B cell (primary cell): ENCODE measurements at regions not wholly inside any gene's neighbourhood (a gene's known extent, or its start where the extent isn't known, plus 50 kb on each side); places are given as distances from the start of the nearest gene placed in this dataset.

ENCODE experiments used
- ATAC-seq: fragments of 200-7000 bp; cut with Tn5 transposase; one replicate; pipeline ENCODE4 v1.10.0; 2021; ENCODE audit warnings: low read depth, mild to moderate bottlenecking, moderate number of reproducible peaks, moderate library complexity
- CTCF ChIA-PET: fragments of 350-600 bp; sonication (Branson Sonifier 250); formaldehyde crosslinking; loops from one replicate; lab custom pipeline; 2021; ENCODE audit warnings: antibody characterized with exemption, inconsistent platforms; lab: Charles Lee
- POLR2A ChIA-PET: fragments of 350-600 bp; sonication (Branson Sonifier 250); formaldehyde crosslinking; loops from one replicate; lab custom pipeline; 2021; ENCODE audit warnings: antibody characterized with exemption; lab: Charles Lee
- DNase-seq: peaks from one replicate; pipeline ENCODE4 v3.0.0; 2013
- H2AFZ ChIP-seq: 2 replicates; pipeline ENCODE4 v1.6.1; 2012; ENCODE audit warnings: mild to moderate bottlenecking, low read depth, low read length; ENCODE audit not compliant: insufficient read depth, poor library complexity, severe bottlenecking
- H3K27ac ChIP-seq, 2 donors: 1 replicate in 1 of 2; 2 replicates in 1 of 2; pipeline ENCODE4 v1.5.1; 2012 to 2013; ENCODE audit warnings: low read length in 2 of 2, mild to moderate bottlenecking in 2 of 2, moderate library complexity in 1 of 2
- H3K27me3 ChIP-seq, 4 experiments: fragments of 200-600 bp in 1 of 4; sonication (generic) in 1 of 4; replicated peaks in 1 of 4; 1 replicate in 2 of 4; 2 replicates in 2 of 4; pipeline versions ENCODE4 v1.6.1 to v1.7.0; 2013 to 2016; ENCODE audit warnings: low read length in 3 of 4, mild to moderate bottlenecking in 2 of 4, mixed read lengths in 1 of 4, moderate library complexity in 1 of 4; ENCODE audit not compliant: insufficient read depth in 4 of 4, control insufficient read depth in 3 of 4; ENCODE audit errors: control extremely low read depth in 1 of 4
- H3K36me3 ChIP-seq, 2 experiments: replicated peaks in 1 of 2; 1 replicate in 1 of 2; 2 replicates in 1 of 2; pipeline versions ENCODE4 v1.6.1 to v1.7.1; 2013; ENCODE audit warnings: low read length in 1 of 2; ENCODE audit not compliant: insufficient read depth in 2 of 2, control insufficient read depth in 1 of 2; ENCODE audit errors: control extremely low read depth in 1 of 2, extremely low read depth in 1 of 2
- H3K4me1 ChIP-seq, 2 donors: fragments of 200-600 bp in 1 of 2; sonication (generic) in 1 of 2; 1 replicate in 1 of 2; 2 replicates in 1 of 2; pipeline versions ENCODE4 v1.5.1 to v1.6.1; 2013 to 2017; ENCODE audit warnings: low read length in 2 of 2; ENCODE audit not compliant: control insufficient read depth in 2 of 2, insufficient read depth in 2 of 2
- H3K4me2 ChIP-seq: replicated peaks from 2 replicates; pipeline ENCODE3; 2012; ENCODE audit warnings: mild to moderate bottlenecking, low read depth, low read length; ENCODE audit not compliant: poor library complexity, severe bottlenecking
- H3K4me3 ChIP-seq, 5 experiments: fragments of 200-600 bp in 1 of 5; sonication (generic) in 1 of 5; 1 replicate in 3 of 5; 2 replicates in 2 of 5; pipeline versions ENCODE4 v1.5.1 to v1.7.0; 2011 to 2016; ENCODE audit warnings: low read length in 4 of 5, mild to moderate bottlenecking in 4 of 5, low read depth in 2 of 5, control low read depth in 1 of 5, moderate library complexity in 1 of 5; ENCODE audit not compliant: insufficient read depth in 1 of 5; ENCODE audit errors: control extremely low read depth in 1 of 5, extremely low read depth in 1 of 5
- H3K79me2 ChIP-seq: fragments of 200-600 bp; sonication (generic); one replicate; pipeline ENCODE4 v1.6.0; 2016; ENCODE audit warnings: low read length; ENCODE audit not compliant: control insufficient read depth, insufficient read depth
- H3K9ac ChIP-seq: fragments of 200-600 bp; sonication (generic); 2 replicates; pipeline ENCODE4 v1.6.1; 2017; ENCODE audit warnings: mild to moderate bottlenecking, low read length, moderate library complexity
- H3K9me3 ChIP-seq, 3 donors: one replicate each; pipeline versions ENCODE4 v1.6.1 to v1.7.1; 2013; ENCODE audit warnings: low read length in 2 of 3; ENCODE audit not compliant: control insufficient read depth in 2 of 3, insufficient read depth in 1 of 3; ENCODE audit errors: control extremely low read depth in 1 of 3
- H4K20me1 ChIP-seq: 2 replicates; pipeline ENCODE4 v1.6.0; 2012; ENCODE audit warnings: mild to moderate bottlenecking, low read length; ENCODE audit not compliant: insufficient read depth, control insufficient read depth, poor library complexity, severe bottlenecking
- H3K27ac Mint-ChIP-seq: one replicate; pipeline ENCODE4 v1.8.0; 2021; ENCODE audit warnings: mixed read lengths
- H3K27me3 Mint-ChIP-seq: one replicate; pipeline ENCODE4 v1.8.0; 2021; ENCODE audit warnings: mixed read lengths
- H3K4me1 Mint-ChIP-seq: one replicate; pipeline ENCODE4 v1.8.0; 2021; ENCODE audit warnings: mixed read lengths
- H3K4me3 Mint-ChIP-seq: one replicate; pipeline ENCODE4 v1.8.0; 2021; ENCODE audit warnings: mixed read lengths
- H3K9me3 Mint-ChIP-seq: one replicate; pipeline ENCODE4 v1.8.0; 2022; ENCODE audit warnings: mixed read lengths; ENCODE audit not compliant: insufficient read depth
- EZH2 ChIP-seq: IDR thresholded peaks from 2 replicates; pipeline ENCODE4 v1.6.1; 2012; ENCODE audit warnings: borderline replicate concordance, low read depth, mild to moderate bottlenecking, moderate library complexity, low read length; ENCODE audit not compliant: insufficient read depth, poor library complexity, severe bottlenecking
- WGBS: methylation state at CpG from one replicate; pipeline ENCODE4 v1.1.5; 2013; ENCODE audit warnings: missing lambda C conversion rate; ENCODE audit not compliant: insufficient coverage; 5-methylcytosine and 5-hydroxymethylcytosine counted together
- intact Hi-C: fragments of 100-400 bp; cut with micrococcal nuclease; formaldehyde crosslinking; loops from one replicate; pipeline ENCODE4 v1.10.0; 2022
- TF ChIP-seq, protein P1 (sequence below): fragments of 200-600 bp; IDR thresholded peaks from one replicate; pipeline ENCODE4 v1.8.0; 2022; ENCODE audit warnings: antibody characterized with exemption, mild to moderate bottlenecking

GRCh38 chr7:20276705-20277472 lies 53.8 kb upstream of the ITGB8 start:
- Mint-ChIP-seq H3K9me3 (no peaks in the 10 kb centered on the region), H3K27me3 (no peaks in the 10 kb centered on the region), H3K27ac (no peak overlapping the region), H3K4me3 (no peak overlapping the region), H3K4me1 (no peaks in the 10 kb centered on the region)
- intact Hi-C loops = no loop called here
- ChIA-PET CTCF (no interaction called here), POLR2A (no interaction called here)
- Histone ChIP-seq H3K9me3 (no peaks in the 10 kb centered on the region), H2AFZ (no peak overlapping the region), H3K36me3 (no peaks in the 10 kb centered on the region), H3K27me3 (no peaks in the 10 kb centered on the region), H3K4me3 (no peak overlapping the region), H3K27ac (no peak overlapping the region), H3K79me2 (no peaks in the 10 kb centered on the region), H3K4me2 (no peak overlapping the region), H4K20me1 (no peaks in the 10 kb centered on the region), H3K9ac (no peak overlapping the region), H3K4me1 (no peaks in the 10 kb centered on the region)
- 100% methylated on average over 1 of the region's 2 CpGs for WGBS
- ATAC-seq (no peak), DNase-seq (no peak)
- TF ChIP-seq, protein P1, sequence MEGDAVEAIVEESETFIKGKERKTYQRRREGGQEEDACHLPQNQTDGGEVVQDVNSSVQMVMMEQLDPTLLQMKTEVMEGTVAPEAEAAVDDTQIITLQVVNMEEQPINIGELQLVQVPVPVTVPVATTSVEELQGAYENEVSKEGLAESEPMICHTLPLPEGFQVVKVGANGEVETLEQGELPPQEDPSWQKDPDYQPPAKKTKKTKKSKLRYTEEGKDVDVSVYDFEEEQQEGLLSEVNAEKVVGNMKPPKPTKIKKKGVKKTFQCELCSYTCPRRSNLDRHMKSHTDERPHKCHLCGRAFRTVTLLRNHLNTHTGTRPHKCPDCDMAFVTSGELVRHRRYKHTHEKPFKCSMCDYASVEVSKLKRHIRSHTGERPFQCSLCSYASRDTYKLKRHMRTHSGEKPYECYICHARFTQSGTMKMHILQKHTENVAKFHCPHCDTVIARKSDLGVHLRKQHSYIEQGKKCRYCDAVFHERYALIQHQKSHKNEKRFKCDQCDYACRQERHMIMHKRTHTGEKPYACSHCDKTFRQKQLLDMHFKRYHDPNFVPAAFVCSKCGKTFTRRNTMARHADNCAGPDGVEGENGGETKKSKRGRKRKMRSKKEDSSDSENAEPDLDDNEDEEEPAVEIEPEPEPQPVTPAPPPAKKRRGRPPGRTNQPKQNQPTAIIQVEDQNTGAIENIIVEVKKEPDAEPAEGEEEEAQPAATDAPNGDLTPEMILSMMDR = no peak
- TF ChIP-seq EZH2 = no peak

GRCh38 chr7:20279979-20280378 lies 50.7 kb upstream of the ITGB8 start:
- no peak overlapping the region for H3K27ac ChIP-seq
- ChIA-PET CTCF (no interaction called here), POLR2A (no interaction called here)
- no CpG with 5 or more reads among the region's 4 CpGs for WGBS
- H3K4me3 ChIP-seq = no peak overlapping the region
- intact Hi-C loops = no loop called here
- Mint-ChIP-seq H3K27ac (no peak overlapping the region), H3K4me3 (no peak overlapping the region), H3K4me1 (peaks cover 2% of the 10 kb centered on the region), H3K9me3 (no peaks in the 10 kb centered on the region), H3K27me3 (no peaks in the 10 kb centered on the region)
- ATAC-seq = no peak
- no peaks in the 10 kb centered on the region for H3K79me2 ChIP-seq
- no peak overlapping the region for H3K9ac ChIP-seq
- TF ChIP-seq, protein P1 = no peak
- TF ChIP-seq EZH2 = no peak
- no peaks in the 10 kb centered on the region for H3K4me1 ChIP-seq
- DNase-seq = no peak
- H3K36me3 ChIP-seq = no peaks in the 10 kb centered on the region
- H2AFZ ChIP-seq = no peak overlapping the region
- H4K20me1 ChIP-seq = no peaks in the 10 kb centered on the region
- H3K4me2 ChIP-seq = no peak overlapping the region
- no peaks in the 10 kb centered on the region for H3K27me3 ChIP-seq
- no peaks in the 10 kb centered on the region for H3K9me3 ChIP-seq
